Upper lobe of right lung (tissue), 1 donor: ENCODE measurements at regions not wholly inside any gene's neighbourhood (a gene's known extent, or its start where the extent isn't known, plus 50 kb on each side); places are given as distances from the start of the nearest gene placed in this dataset.

Source experiments
- ATAC-seq: fragments of 200-7000 bp; cut with Tn5 transposase; one replicate; pipeline ENCODE4 v1.9.1; 2020; ENCODE audit warnings: mild to moderate bottlenecking, moderate library complexity
- DNase-seq: peaks from one replicate; pipeline ENCODE4 v3.0.0-alpha.2; 2020
- H3K27ac ChIP-seq: fragments of 200-600 bp; one replicate; pipeline ENCODE4 v1.8.0; 2022
- H3K27me3 ChIP-seq: fragments of 200-600 bp; one replicate; pipeline ENCODE4 v1.8.0; 2022; ENCODE audit warnings: mild to moderate bottlenecking
- H3K36me3 ChIP-seq: fragments of 200-600 bp; one replicate; pipeline ENCODE4 v1.8.0; 2022
- H3K4me1 ChIP-seq: fragments of 200-600 bp; one replicate; pipeline ENCODE4 v1.8.0; 2022
- H3K4me3 ChIP-seq: fragments of 200-600 bp; one replicate; pipeline ENCODE4 v1.8.0; 2022; ENCODE audit warnings: mild to moderate bottlenecking
- H3K9me3 ChIP-seq: fragments of 200-600 bp; one replicate; pipeline ENCODE4 v1.8.0; 2022
- CTCF ChIP-seq: fragments of 200-600 bp; IDR thresholded peaks from one replicate; pipeline ENCODE4 v1.8.0; 2022; ENCODE audit warnings: antibody characterized with exemption
- intact Hi-C: fragments of 100-400 bp; cut with DNase I; formaldehyde crosslinking; loops from one replicate; pipeline ENCODE4 v1.11.0; 2022
- donor health status: DM: no; HTN: yes; CAD: no; lungs with severe emphysema.

- no peak for TF ChIP-seq CTCF
- intact Hi-C loops: no loop called here
- DNase-seq: no peak
These were observed 623.8 kb upstream of the LCORL start for GRCh38 chr4:18645351-18645750.

GRCh38 chr4:18641334-18641733 lies 619.8 kb upstream of the LCORL start:
- Histone ChIP-seq H3K27me3 (no peaks in the 10 kb centered on the region), H3K36me3 (no peaks in the 10 kb centered on the region), H3K9me3 (no peaks in the 10 kb centered on the region), H3K4me3 (no peak overlapping the region), H3K4me1 (no peaks in the 10 kb centered on the region), H3K27ac (no peak overlapping the region)
- DNase-seq: no peak
- intact Hi-C loops: no loop called here
- TF ChIP-seq CTCF: no peak
- no peak for ATAC-seq

More at GRCh38 chr4:18645351-18645750, 623.8 kb upstream of the LCORL start:
- H3K4me3 ChIP-seq: no peak overlapping the region
- H3K4me1 ChIP-seq: no peaks in the 10 kb centered on the region
- no peaks in the 10 kb centered on the region for H3K9me3 ChIP-seq
- no peak for ATAC-seq
- no peaks in the 10 kb centered on the region for H3K27me3 ChIP-seq
- no peak overlapping the region for H3K27ac ChIP-seq
- H3K36me3 ChIP-seq: no peaks in the 10 kb centered on the region

GRCh38 chr4:18638031-18638430 lies 616.5 kb upstream of the LCORL start:
- Histone ChIP-seq H3K27ac (no peak overlapping the region), H3K9me3 (no peaks in the 10 kb centered on the region), H3K4me1 (no peaks in the 10 kb centered on the region), H3K27me3 (no peaks in the 10 kb centered on the region), H3K4me3 (no peak overlapping the region), H3K36me3 (no peaks in the 10 kb centered on the region)
- no peak for DNase-seq
- ATAC-seq: no peak
- intact Hi-C loops: no loop called here
- TF ChIP-seq CTCF: no peak

GRCh38 chr4:18636001-18636585 lies 614.5 kb upstream of the LCORL start:
- ATAC-seq: no peak

GRCh38 chr4:18635531-18635930 lies 614.0 kb upstream of the LCORL start:
- intact Hi-C loops: no loop called here

More at GRCh38 chr4:18636001-18636585, 614.5 kb upstream of the LCORL start:
- TF ChIP-seq CTCF: no peak
- no peak for DNase-seq
- Histone ChIP-seq H3K4me3 (no peak overlapping the region), H3K4me1 (no peaks in the 10 kb centered on the region), H3K27ac (no peak overlapping the region), H3K36me3 (no peaks in the 10 kb centered on the region), H3K9me3 (no peaks in the 10 kb centered on the region), H3K27me3 (no peaks in the 10 kb centered on the region)
- intact Hi-C loops: no loop called here

More at GRCh38 chr4:18635531-18635930, 614.0 kb upstream of the LCORL start:
- Histone ChIP-seq H3K27me3 (no peaks in the 10 kb centered on the region), H3K27ac (no peak overlapping the region), H3K4me3 (no peak overlapping the region), H3K4me1 (no peaks in the 10 kb centered on the region), H3K36me3 (no peaks in the 10 kb centered on the region), H3K9me3 (no peaks in the 10 kb centered on the region)
- DNase-seq (no peak), ATAC-seq (no peak)
- TF ChIP-seq CTCF: no peak
